ENCODE measurements at regions not wholly inside any gene's neighbourhood (a gene's known extent, or its start where the extent isn't known, plus 50 kb on each side); places are given as distances from the start of the nearest gene placed in this dataset.

GRCh38 chr10:53458007-53458406, 685.4 kb upstream of the MBL2 start:
- TF ChIP-seq CTCF (conservative IDR thresholded peaks at IDR 0.05 in 1 of 2, IDR thresholded peaks at IDR 0.05 in 1 of 2; ENCODE audit: extremely low read depth in 1 of 2, insufficient read depth in 1 of 2, low read depth in 1 of 2, low read length in 2 of 2) = no peak
- TF ChIP-seq EZH2 (IDR thresholded peaks at IDR 0.05; ENCODE audit: borderline replicate concordance, low read length) = no peak
